DOHH2 (cell line): ENCODE measurements at regions not wholly inside any gene's neighbourhood (a gene's known extent, or its start where the extent isn't known, plus 50 kb on each side); places are given as distances from the start of the nearest gene placed in this dataset.

Experiments used
- EZH2phosphoT487 ChIP-seq: fragments of 200-600 bp; sonication (generic); IDR thresholded peaks from 2 replicates; pipeline ENCODE4 v1.6.1; 2017; ENCODE audit warnings: borderline replicate concordance, mild to moderate bottlenecking, antibody characterized with exemption, low read length, moderate library complexity, mixed read lengths
- TF ChIP-seq, protein P1 (sequence below): fragments of 200-600 bp; sonication (generic); IDR thresholded peaks from one replicate; pipeline ENCODE4 v1.5.1; 2014; ENCODE audit warnings: antibody characterized with exemption, mild to moderate bottlenecking, low read depth, low read length; ENCODE audit not compliant: poor library complexity, severe bottlenecking

GRCh38 chr6:120096696-120097260 is 747.2 kb upstream of the MAN1A1 start:
- TF ChIP-seq, protein P1, sequence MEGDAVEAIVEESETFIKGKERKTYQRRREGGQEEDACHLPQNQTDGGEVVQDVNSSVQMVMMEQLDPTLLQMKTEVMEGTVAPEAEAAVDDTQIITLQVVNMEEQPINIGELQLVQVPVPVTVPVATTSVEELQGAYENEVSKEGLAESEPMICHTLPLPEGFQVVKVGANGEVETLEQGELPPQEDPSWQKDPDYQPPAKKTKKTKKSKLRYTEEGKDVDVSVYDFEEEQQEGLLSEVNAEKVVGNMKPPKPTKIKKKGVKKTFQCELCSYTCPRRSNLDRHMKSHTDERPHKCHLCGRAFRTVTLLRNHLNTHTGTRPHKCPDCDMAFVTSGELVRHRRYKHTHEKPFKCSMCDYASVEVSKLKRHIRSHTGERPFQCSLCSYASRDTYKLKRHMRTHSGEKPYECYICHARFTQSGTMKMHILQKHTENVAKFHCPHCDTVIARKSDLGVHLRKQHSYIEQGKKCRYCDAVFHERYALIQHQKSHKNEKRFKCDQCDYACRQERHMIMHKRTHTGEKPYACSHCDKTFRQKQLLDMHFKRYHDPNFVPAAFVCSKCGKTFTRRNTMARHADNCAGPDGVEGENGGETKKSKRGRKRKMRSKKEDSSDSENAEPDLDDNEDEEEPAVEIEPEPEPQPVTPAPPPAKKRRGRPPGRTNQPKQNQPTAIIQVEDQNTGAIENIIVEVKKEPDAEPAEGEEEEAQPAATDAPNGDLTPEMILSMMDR = no peak
- no peak for TF ChIP-seq EZH2phosphoT487
